CD4-positive, alpha-beta memory T cell (primary cell): ENCODE measurements at regions not wholly inside any gene's neighbourhood (a gene's known extent, or its start where the extent isn't known, plus 50 kb on each side); places are given as distances from the start of the nearest gene placed in this dataset.

Source experiments
- CTCF ChIA-PET: fragments of 350-600 bp; sonication (Branson Sonifier 250); formaldehyde crosslinking; loops from one replicate; lab custom pipeline; 2021; ENCODE audit warnings: inconsistent platforms; ENCODE audit not compliant: partially characterized antibody; lab: Charles Lee
- POLR2A ChIA-PET: fragments of 350-600 bp; sonication (Branson Sonifier 250); formaldehyde crosslinking; loops from one replicate; lab custom pipeline; 2021; ENCODE audit not compliant: partially characterized antibody; lab: Charles Lee
- DNase-seq, 5 donors: peaks; one replicate each; pipeline versions ENCODE4 v3.0.0 to v3.0.0-alpha.2; 2020 to 2022; ENCODE audit warnings: mixed read lengths in 1 of 5
- H3K27ac ChIP-seq: one replicate; pipeline ENCODE4 v1.7.0; 2013; ENCODE audit warnings: low read depth, low read length
- H3K27me3 ChIP-seq: 2 replicates; pipeline ENCODE4 v1.7.0; 2013; ENCODE audit warnings: mild to moderate bottlenecking, low read length, moderate library complexity; ENCODE audit not compliant: insufficient read depth
- H3K36me3 ChIP-seq: 2 replicates; pipeline ENCODE4 v1.7.0; 2013; ENCODE audit warnings: mild to moderate bottlenecking, low read length, moderate library complexity; ENCODE audit not compliant: insufficient read depth
- H3K4me1 ChIP-seq: 2 replicates; pipeline ENCODE4 v1.7.0; 2013; ENCODE audit warnings: mild to moderate bottlenecking, low read length, moderate library complexity; ENCODE audit not compliant: insufficient read depth
- H3K4me3 ChIP-seq, 2 donors: one replicate each; pipeline ENCODE4 v1.7.0; 2013; ENCODE audit warnings: low read length in 2 of 2, mild to moderate bottlenecking in 1 of 2
- H3K9me3 ChIP-seq, 2 donors: one replicate each; pipeline ENCODE4 v1.7.0; 2013; ENCODE audit warnings: low read length in 2 of 2, control low read depth in 1 of 2; ENCODE audit not compliant: control insufficient read depth in 1 of 2
- H3K27ac Mint-ChIP-seq, 7 donors: one replicate each; pipeline ENCODE4 v1.8.0; 2020 to 2021; ENCODE audit warnings: mixed read lengths in 7 of 7, mild to moderate bottlenecking in 6 of 7, inconsistent platforms in 3 of 7, moderate library complexity in 3 of 7
- H3K27me3 Mint-ChIP-seq, 2 donors: one replicate each; pipeline ENCODE4 v1.8.0; 2020 to 2021; ENCODE audit warnings: mixed read lengths in 2 of 2
- H3K36me3 Mint-ChIP-seq, 2 donors: one replicate each; pipeline ENCODE4 v1.8.0; 2020 to 2021; ENCODE audit warnings: mixed read lengths in 2 of 2, inconsistent platforms in 1 of 2, mild to moderate bottlenecking in 1 of 2
- H3K4me1 Mint-ChIP-seq, 4 donors: one replicate each; pipeline ENCODE4 v1.8.0; 2020 to 2021; ENCODE audit warnings: mixed read lengths in 4 of 4, mild to moderate bottlenecking in 1 of 4
- H3K4me3 Mint-ChIP-seq, 8 donors: one replicate each; pipeline ENCODE4 v1.8.0; 2020 to 2021; ENCODE audit warnings: mixed read lengths in 8 of 8, mild to moderate bottlenecking in 7 of 8, moderate library complexity in 6 of 8, inconsistent platforms in 3 of 8
- H3K9me3 Mint-ChIP-seq, 8 donors: one replicate each; pipeline ENCODE4 v1.8.0; 2020 to 2021; ENCODE audit warnings: mixed read lengths in 8 of 8, mild to moderate bottlenecking in 5 of 8, inconsistent platforms in 3 of 8, moderate library complexity in 1 of 8
- intact Hi-C: fragments of 100-400 bp; cut with micrococcal nuclease; formaldehyde crosslinking; loops from one replicate; pipeline ENCODE4 v1.15.1; 2023

GRCh38 chr13:40171566-40171965, 494.9 kb downstream of the FOXO1 start:
- POLR2A ChIA-PET, result interaction anchor here (0.6 to 0.9 kb wide), 2 partner anchors 37 to 155 kb away, joined by 3 to 6 read pairs; no protein-coding TSS in a partner anchor
- CTCF ChIA-PET, result interaction anchor here (0.7 kb wide), 2 partner anchors 489 to 1354 kb away, joined by 3 read pairs; no protein-coding TSS in a partner anchor
- no peak overlapping the region for H3K4me3 Mint-ChIP-seq

DNA sequence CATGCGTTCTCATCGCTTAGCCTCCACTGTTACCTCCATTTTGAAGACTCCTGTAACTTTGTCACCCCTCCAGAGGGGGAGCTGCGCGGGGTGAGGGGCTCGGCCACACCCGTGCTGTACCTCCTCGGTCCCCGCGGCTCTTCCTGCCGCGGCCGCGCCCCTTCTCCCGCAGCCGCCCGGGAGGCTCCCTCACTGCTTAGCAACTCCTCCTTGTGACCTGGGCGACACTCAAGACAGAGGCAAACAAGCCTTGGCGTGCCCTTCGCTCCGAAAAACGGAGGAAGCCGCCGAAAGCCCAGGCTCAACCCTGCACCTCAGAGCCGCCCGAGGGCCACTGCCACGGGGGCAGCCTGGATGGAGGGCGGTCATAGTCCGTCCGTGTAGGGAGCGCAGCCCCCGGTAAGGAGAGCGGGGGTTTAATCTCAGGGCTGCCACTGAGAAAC, 494.3 kb downstream of the FOXO1 start:
- POLR2A ChIA-PET, result no interaction called here
- no peak overlapping the region for H3K4me3 ChIP-seq
- no peaks in the 10 kb centered on the region for H3K27me3 ChIP-seq
- CTCF ChIA-PET, result no interaction called here
- no peaks in the 10 kb centered on the region for H3K36me3 ChIP-seq
- no peaks in the 10 kb centered on the region for H3K9me3 ChIP-seq
- H3K4me1 Mint-ChIP-seq, result peaks cover 7 to 11% (median 9%) of the 10 kb centered on the region in 4 donors
- DNase-seq, result no peak
- H3K9me3 Mint-ChIP-seq, result no peaks in the 10 kb centered on the region
- H3K27ac Mint-ChIP-seq, result no peak overlapping the region
- H3K27ac ChIP-seq, result no peak overlapping the region
- H3K4me1 ChIP-seq, result no peaks in the 10 kb centered on the region
- no peak overlapping the region for H3K4me3 Mint-ChIP-seq
- intact Hi-C loops, result no loop called here
- no peaks in the 10 kb centered on the region for H3K36me3 Mint-ChIP-seq
- H3K27me3 Mint-ChIP-seq, result no peaks in the 10 kb centered on the region

More at GRCh38 chr13:40171566-40171965, 494.9 kb downstream of the FOXO1 start:
- intact Hi-C loops, result no loop called here
- no peak overlapping the region for H3K27ac ChIP-seq
- H3K27me3 ChIP-seq, result no peaks in the 10 kb centered on the region
- Mint-ChIP-seq H3K27ac (peak overlapping the region in 1 of 7 donors; percentile 32), H3K36me3 (no peaks in the 10 kb centered on the region), H3K9me3 (no peaks in the 10 kb centered on the region), H3K4me1 (peaks cover 8 to 13% (median 12%) of the 10 kb centered on the region in 4 donors), H3K27me3 (no peaks in the 10 kb centered on the region)
- H3K4me1 ChIP-seq, result no peaks in the 10 kb centered on the region
- no peaks in the 10 kb centered on the region for H3K9me3 ChIP-seq
- H3K36me3 ChIP-seq, result no peaks in the 10 kb centered on the region
- H3K4me3 ChIP-seq, result no peak overlapping the region
- no peak for DNase-seq

GRCh38 chr13:40172878-40173277, 493.6 kb downstream of the FOXO1 start:
- Histone ChIP-seq H3K27me3 (no peaks in the 10 kb centered on the region), H3K9me3 (no peaks in the 10 kb centered on the region), H3K4me1 (no peaks in the 10 kb centered on the region), H3K36me3 (no peaks in the 10 kb centered on the region), H3K4me3 (no peak overlapping the region), H3K27ac (no peak overlapping the region)
- peaks cover 4 to 16% (median 10%) of the 10 kb centered on the region in 4 donors for H3K4me1 Mint-ChIP-seq
- H3K27ac Mint-ChIP-seq, result no peak overlapping the region
- H3K27me3 Mint-ChIP-seq, result no peaks in the 10 kb centered on the region
- DNase-seq, result no peak
- CTCF ChIA-PET, result interaction anchor here (2.1 kb wide), 1 partner anchor 34 kb away, joined by 5 read pairs; no protein-coding TSS in a partner anchor
- H3K36me3 Mint-ChIP-seq, result no peaks in the 10 kb centered on the region
- no peaks in the 10 kb centered on the region for H3K9me3 Mint-ChIP-seq
- POLR2A ChIA-PET, result no interaction called here
- H3K4me3 Mint-ChIP-seq, result no peak overlapping the region
- intact Hi-C loops, result no loop called here

GRCh38 chr13:40175639-40176038, 490.8 kb downstream of the FOXO1 start:
- Histone ChIP-seq H3K4me3 (no peak overlapping the region), H3K36me3 (no peaks in the 10 kb centered on the region), H3K9me3 (no peaks in the 10 kb centered on the region), H3K4me1 (peaks cover 7% of the 10 kb centered on the region), H3K27ac (no peak overlapping the region), H3K27me3 (no peaks in the 10 kb centered on the region)
- H3K9me3 Mint-ChIP-seq, result no peaks in the 10 kb centered on the region
- no peaks in the 10 kb centered on the region for H3K27me3 Mint-ChIP-seq
- ChIA-PET POLR2A (interaction anchor here (0.7 to 5.5 kb wide), 3 partner anchors 10 to 31 kb away, joined by 4 to 36 read pairs (median 4); no protein-coding TSS in a partner anchor), CTCF (interaction anchor here (0.8 kb wide), 1 partner anchor 12 kb away, joined by 3 read pairs; no protein-coding TSS in a partner anchor)
- DNase-seq, result no peak
- no peaks in the 10 kb centered on the region for H3K36me3 Mint-ChIP-seq
- no peak overlapping the region for H3K4me3 Mint-ChIP-seq
- intact Hi-C loops, result no loop called here
- H3K27ac Mint-ChIP-seq, result peak overlapping the region in 1 of 7 donors; percentile 73
- H3K4me1 Mint-ChIP-seq, result peaks cover 13 to 27% (median 17%) of the 10 kb centered on the region in 4 donors

GRCh38 chr13:40176242-40176641, 490.2 kb downstream of the FOXO1 start:
- ChIA-PET CTCF (interaction anchor here (0.8 kb wide), 1 partner anchor 11 kb away, joined by 3 read pairs; no protein-coding TSS in a partner anchor), POLR2A (interaction anchor here (0.8 to 5.5 kb wide), 4 partner anchors 9 to 107 kb away, joined by 3 to 36 read pairs (median 4); no protein-coding TSS in a partner anchor)
- Mint-ChIP-seq H3K27ac (peak overlapping the region in 1 of 7 donors; percentile 66), H3K36me3 (no peaks in the 10 kb centered on the region), H3K9me3 (no peaks in the 10 kb centered on the region), H3K4me3 (no peak overlapping the region), H3K27me3 (no peaks in the 10 kb centered on the region), H3K4me1 (peaks cover 13 to 29% (median 15%) of the 10 kb centered on the region in 4 donors)
- no peak overlapping the region for H3K27ac ChIP-seq
- no peaks in the 10 kb centered on the region for H3K27me3 ChIP-seq
- no peak for DNase-seq
- no peaks in the 10 kb centered on the region for H3K9me3 ChIP-seq
- no peaks in the 10 kb centered on the region for H3K36me3 ChIP-seq
- H3K4me3 ChIP-seq, result no peak overlapping the region
- intact Hi-C loops, result no loop called here
- peaks cover 7% of the 10 kb centered on the region for H3K4me1 ChIP-seq

DNA sequence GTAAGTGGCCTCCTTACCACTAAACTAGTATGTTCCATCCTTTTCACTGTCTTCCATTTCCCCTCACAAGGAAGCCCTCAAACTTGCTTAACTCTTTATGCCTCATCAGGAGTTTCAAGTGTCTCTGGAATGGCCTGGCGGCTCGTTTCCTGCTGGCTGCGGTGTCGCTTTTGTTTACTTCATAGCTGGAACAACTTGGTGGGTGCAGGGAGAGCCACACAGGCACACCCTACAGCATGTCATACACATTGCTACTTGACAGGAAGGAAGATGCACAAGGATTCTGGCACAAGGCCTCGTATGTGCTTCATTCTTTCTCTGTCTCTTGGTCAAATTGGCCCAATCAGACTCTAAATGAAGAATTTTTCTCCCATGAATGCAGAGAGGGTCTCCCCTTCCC, 488.3 kb downstream of the FOXO1 start:
- H3K27ac Mint-ChIP-seq, result peak overlapping the region in 2 of 7 donors; percentile 43 to 86
- no peaks in the 10 kb centered on the region for H3K27me3 Mint-ChIP-seq
- no peak overlapping the region for H3K4me3 ChIP-seq
- H3K4me3 Mint-ChIP-seq, result peak overlapping the region in 2 of 8 donors; percentile 4 to 49
- H3K27me3 ChIP-seq, result no peaks in the 10 kb centered on the region
- no peaks in the 10 kb centered on the region for H3K9me3 Mint-ChIP-seq
- no peaks in the 10 kb centered on the region for H3K36me3 Mint-ChIP-seq
- peaks cover 13 to 38% (median 19%) of the 10 kb centered on the region in 4 donors for H3K4me1 Mint-ChIP-seq
- intact Hi-C loops, result no loop called here
- POLR2A ChIA-PET, result interaction anchor here (2.9 to 5.5 kb wide), 2 partner anchors 10 to 29 kb away, joined by 12 to 36 read pairs; no protein-coding TSS in a partner anchor
- no peaks in the 10 kb centered on the region for H3K9me3 ChIP-seq
- no peak for DNase-seq
- H3K4me1 ChIP-seq, result peaks cover 7% of the 10 kb centered on the region
- H3K27ac ChIP-seq, result no peak overlapping the region
- CTCF ChIA-PET, result interaction anchor here (0.8 to 2.3 kb wide), 4 partner anchors 9 to 236 kb away, joined by 3 to 5 read pairs (median 4); no protein-coding TSS in a partner anchor
- no peaks in the 10 kb centered on the region for H3K36me3 ChIP-seq

DNA sequence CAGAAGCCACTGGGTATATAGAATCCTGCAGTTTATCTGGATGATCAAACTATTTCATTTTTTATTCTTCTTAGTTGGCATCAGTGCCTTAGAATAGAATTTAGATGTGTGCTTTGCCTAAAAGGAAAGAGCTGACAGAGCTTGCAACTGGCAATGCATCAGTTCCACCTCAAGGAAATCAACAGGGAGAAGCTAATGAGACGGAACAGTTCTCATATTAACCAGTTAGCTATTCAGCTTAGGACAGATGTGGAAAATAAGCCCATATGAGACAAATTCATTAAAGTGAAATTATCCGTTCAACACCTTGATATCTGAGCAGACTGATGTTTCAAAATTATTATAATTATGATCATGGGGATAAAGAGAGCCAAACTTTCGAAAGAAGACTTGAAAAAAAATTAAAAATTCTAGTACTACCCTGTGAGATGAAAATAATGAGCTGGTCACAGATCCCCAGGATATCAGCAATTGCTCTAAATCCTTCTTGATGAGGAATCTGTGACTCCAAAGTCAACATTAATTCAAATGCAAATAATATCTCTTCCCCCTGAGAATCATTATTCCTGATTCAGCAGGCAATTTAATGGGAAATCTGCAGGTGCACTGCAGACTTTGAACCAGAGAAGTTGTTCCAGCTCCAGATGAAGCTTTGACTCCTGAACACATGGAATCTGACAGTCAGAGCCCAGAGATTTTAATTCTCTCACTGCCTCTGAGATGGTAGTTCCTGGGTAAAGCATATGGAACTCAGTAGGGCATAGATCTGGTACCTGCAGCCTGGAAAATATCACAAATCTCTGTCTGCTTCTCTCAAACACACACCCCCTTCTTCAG, 486.8 kb downstream of the FOXO1 start:
- POLR2A ChIA-PET, result interaction anchor here (2.9 to 5.5 kb wide), 2 partner anchors 9 to 27 kb away, joined by 12 to 36 read pairs; no protein-coding TSS in a partner anchor
- intact Hi-C loops, result no loop called here
- CTCF ChIA-PET, result interaction anchor here (0.9 to 2.8 kb wide), 6 partner anchors 10 to 237 kb away, joined by 3 to 10 read pairs (median 4); no protein-coding TSS in a partner anchor
- H3K36me3 Mint-ChIP-seq, result no peaks in the 10 kb centered on the region
- no peaks in the 10 kb centered on the region for H3K36me3 ChIP-seq
- no peak overlapping the region for H3K4me3 ChIP-seq
- no peaks in the 10 kb centered on the region for H3K9me3 ChIP-seq
- H3K4me3 Mint-ChIP-seq, result no peak overlapping the region
- H3K4me1 ChIP-seq, result peaks cover 16% of the 10 kb centered on the region
- H3K27me3 Mint-ChIP-seq, result no peaks in the 10 kb centered on the region
- H3K27ac Mint-ChIP-seq, result peak overlapping the region in 1 of 7 donors; percentile 72
- H3K4me1 Mint-ChIP-seq, result peaks cover 18 to 52% (median 29%) of the 10 kb centered on the region in 4 donors
- no peak overlapping the region for H3K27ac ChIP-seq
- no peaks in the 10 kb centered on the region for H3K9me3 Mint-ChIP-seq
- no peaks in the 10 kb centered on the region for H3K27me3 ChIP-seq
- DNase-seq, result no peak
